GM21515 (cell line): ENCODE measurements at regions not wholly inside any gene's neighbourhood (a gene's known extent, or its start where the extent isn't known, plus 50 kb on each side); places are given as distances from the start of the nearest gene placed in this dataset.

ENCODE experiments used
- ATAC-seq: cut with Tn5 transposase; IDR thresholded peaks from one replicate; pipeline ENCODE4 v1.9.1; 2021; ENCODE audit not compliant: unreplicated experiment

DNA sequence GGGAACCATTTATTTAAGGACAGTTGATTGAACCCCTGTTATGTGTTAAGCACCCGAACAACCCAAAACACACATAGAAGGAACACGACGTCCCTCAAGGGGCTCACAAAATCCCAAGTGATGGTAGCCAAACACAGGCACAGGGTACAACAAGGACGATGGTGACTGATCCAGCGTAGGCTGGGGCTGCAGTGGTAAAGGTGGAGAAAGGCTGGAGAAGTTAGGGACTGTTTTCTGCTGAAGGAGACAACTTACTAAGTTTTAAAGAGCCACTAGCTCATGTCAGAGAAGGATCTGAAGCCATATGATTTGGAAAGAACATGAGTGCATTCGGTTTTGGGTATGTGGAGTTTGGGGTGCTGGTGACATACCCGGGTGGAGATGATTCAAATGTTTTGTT is 229.6 kb upstream of the TNRC6C start:
- no peak for ATAC-seq

DNA sequence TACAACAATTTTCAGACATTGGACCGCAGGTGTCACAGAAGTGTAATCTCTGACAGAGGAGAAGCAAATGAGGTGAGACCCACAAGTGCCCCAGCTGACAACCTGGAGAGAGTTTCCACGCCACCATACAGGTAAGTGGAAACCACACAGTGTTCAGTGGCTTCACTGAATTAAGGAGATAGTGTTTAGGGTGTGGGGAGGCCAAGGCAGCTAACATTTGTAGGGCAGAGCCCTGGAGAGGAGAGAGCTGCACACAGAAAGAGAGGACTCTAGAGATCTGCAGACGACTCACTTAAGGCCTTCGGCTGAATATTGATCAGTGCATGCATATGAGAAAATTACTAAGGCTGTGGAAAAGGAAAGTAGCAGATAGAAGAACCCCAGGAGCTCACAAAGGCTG is 228.9 kb upstream of the TNRC6C start:
- ATAC-seq = no peak

DNA sequence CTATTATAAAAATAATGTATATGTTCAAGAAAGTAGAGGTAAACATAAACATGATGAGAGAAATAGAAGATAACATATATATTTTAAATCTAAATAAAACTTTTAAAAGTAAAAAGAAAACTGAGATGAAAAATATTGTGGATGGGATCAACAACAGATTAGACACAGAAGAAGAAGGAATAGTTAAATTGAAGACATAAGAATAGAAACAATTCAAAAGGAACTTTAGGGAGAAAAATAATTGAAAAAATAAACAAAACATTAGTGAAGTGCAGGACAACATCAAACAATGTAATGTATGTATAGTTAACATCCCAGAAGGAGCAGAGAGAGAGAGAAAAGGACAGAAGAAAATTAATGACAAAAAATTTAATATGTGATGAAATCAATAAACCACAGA is 228.1 kb upstream of the TNRC6C start:
- ATAC-seq = no peak

DNA sequence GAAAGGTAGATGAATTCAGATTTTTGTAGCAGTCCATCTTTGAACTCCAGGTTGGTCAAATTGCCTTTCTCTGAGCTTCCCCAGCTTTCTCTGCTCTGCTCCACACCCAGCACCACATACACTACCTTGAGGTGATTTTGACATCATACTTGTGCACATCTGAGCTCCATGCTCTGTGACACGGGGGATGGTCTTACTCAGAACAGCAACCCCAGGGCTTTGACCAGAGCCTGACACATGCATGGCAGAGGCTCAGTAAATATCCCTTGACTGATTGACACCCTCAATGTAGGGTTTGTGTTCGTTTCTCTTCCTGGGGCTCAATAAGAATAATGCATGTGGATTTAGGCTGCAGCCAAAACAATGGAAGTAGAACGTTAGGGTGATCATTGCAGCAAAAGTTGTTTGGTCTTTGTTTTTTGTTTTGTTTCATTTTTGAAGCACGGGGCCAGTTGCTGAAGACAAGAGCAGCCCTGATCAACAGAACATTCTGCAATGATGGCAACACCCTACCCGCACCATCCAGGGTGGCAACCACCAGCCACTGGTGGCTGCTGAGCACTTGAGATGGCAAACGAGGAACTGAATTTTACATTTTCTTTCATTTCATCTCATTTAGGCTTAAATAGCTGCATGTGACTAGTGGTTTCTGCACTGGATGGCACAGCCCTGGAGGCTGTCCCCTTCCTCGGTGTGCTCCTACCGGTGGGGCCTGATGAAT is 224.8 kb upstream of the TNRC6C start:
- ATAC-seq = no peak

DNA sequence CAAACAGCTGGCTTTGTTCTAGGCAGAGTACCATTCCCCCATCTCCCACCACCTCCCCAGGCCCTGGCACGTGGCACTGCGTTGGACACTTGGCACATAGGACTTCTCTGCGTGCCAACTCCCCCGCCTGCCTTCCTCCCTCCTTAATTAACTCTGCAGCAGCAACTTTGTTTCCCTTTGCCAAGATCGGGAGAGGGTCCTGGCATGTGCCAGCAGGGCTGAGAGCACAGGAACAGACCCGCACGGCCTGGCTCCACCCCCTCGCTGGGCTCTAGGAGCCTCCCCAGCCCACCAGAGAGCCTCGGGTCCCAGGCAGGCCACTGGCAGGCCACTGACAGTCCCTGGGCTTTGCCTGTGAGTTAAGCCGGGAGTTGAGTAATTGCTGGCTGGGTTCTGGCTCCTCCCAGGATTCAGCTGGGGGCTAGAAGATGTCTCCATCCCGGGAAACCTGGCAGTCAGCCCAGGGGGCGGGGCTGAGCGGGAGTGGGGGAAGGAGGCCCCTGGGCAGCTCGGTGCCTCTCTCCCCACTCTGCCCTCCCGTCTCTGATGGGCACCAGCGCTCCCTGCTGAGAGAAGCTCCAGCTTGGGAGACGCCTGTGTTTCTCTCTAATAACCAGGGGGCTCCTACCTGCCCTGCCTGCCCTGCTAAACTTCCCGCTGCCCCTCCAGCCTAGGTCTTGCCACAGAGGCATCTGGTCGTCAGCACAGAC is 224.0 kb upstream of the TNRC6C start:
- ATAC-seq = no peak

DNA sequence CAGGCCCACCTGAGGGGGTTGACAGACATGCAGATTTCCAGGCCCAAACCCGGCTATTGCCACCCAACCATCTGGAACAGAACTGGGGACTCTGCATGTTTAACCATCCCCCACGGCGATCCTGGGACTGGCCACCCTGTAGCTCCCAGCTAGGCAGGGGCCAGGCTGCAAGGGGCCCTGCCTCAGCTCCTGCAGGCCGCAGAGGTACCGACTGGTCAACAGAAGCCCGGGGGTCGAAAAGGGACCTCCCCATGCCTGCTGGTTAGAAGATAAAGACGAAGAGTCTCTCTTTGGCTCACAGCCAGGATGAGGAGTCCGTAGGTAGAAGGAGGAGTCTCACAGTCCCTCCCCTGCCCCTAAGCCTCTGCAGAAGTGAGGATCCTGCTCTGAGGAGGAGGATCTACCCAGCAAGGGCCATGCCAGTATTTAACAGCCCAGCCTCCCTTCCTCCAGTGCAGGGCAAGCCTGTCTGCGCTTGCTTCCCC is 223.4 kb upstream of the TNRC6C start:
- ATAC-seq = no peak

DNA sequence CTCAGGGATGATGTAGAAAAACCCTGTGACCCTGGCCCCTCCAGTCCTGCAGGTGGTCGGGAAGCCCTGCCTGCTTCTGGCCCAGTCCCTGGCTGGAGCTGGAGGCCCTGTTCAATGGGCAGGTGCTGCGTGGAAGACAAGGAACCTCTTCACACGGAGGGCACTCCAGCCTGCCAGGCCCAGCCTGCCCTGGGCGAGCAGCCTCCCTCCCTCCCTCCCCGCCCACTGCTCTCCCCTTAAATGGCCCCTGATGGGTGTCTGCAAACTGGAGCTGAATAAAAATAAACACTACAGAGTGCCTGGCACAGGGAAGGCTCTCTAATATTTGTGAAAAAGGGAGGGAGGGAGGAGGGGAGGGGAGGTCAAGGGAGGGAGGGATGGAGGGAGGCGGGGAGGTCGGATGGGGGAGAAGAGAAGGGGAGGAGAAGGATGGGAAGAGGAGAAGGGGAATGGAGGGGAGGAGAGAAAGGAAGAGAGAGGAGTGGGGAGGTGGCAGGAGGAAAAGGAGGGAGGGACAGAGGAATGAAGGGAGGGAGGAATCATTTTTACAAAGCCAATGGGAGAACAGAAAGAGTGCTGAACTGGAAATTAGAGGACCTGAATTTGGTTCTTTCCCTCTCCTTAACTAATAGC is 222.8 kb upstream of the TNRC6C start:
- no peak for ATAC-seq

DNA sequence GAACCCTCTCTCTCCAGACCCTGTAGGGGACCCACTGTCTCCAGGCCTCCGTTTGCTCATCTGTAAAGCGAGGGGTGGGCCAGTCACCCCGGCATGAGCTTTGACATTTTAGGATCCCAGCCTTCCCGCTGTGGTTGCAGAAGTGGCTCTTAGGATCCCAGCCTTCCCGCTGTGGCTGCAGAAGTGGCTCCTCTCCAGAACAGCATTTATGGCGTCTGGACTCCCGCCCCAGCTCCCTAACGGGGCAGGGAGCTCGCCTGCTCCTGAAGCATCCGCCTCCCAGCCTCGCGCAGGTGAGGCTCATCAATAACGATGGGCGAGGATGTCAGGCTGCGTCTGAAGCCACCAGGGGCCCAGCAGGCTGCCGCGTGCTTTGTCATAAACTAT is 222.3 kb upstream of the TNRC6C start:
- ATAC-seq = no peak

DNA sequence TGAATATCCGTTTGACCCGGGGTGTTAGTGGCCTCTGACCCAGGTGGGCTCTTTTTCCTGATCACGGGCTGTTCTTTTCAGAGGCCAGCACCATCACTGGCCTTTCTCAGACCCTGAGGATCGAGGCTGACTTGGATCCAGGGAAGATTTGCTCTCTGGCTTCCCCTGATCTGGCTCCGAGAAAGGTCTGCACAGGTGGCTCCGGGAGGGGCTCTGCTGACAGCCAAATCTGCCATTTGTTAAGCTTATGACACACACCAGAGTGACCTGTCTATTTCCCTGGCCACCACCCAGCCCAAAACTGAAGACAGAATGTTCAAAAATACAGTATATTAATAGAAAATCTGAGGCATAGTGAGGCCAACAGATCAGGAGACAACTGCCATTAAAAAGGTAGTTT is 221.8 kb upstream of the TNRC6C start:
- ATAC-seq = no peak

DNA sequence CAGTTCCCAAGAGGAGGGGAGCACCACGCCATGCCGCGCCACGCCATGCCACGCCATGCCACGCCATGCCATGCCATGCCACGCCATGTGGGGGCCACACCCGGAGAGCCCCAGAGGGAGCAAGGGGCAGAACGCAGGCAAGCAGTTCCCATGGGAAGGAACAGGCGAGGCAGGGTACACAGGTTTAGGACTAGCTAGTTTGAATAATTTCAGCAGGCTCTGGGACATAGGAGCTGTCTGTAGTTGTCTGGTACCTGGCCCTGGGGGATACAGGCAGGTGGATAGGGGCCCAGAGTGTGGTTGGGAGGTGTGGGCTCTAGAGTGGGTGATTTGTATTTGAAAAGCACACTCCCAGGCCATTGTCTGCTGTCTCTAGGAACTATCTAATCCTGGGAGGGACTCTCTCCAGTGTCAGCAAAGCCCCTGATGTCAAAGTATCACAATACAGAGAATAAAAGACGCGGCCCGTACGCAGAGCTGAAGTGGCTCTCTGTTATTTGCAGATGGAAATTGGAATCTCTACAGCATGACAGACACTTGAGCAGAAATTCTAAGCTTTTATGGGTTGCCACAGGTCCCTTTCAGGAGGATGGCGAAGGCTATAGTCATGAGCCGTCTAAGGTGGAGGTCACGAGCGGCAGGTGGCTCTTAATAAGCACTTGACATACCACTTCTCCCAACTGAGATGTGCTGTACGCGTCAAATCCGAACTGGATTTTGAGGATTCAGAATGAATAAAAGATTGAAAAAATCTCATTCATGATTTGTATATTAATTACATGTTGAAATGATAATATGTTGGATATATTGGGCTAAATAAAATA is 220.8 kb upstream of the TNRC6C start:
- ATAC-seq = no peak

DNA sequence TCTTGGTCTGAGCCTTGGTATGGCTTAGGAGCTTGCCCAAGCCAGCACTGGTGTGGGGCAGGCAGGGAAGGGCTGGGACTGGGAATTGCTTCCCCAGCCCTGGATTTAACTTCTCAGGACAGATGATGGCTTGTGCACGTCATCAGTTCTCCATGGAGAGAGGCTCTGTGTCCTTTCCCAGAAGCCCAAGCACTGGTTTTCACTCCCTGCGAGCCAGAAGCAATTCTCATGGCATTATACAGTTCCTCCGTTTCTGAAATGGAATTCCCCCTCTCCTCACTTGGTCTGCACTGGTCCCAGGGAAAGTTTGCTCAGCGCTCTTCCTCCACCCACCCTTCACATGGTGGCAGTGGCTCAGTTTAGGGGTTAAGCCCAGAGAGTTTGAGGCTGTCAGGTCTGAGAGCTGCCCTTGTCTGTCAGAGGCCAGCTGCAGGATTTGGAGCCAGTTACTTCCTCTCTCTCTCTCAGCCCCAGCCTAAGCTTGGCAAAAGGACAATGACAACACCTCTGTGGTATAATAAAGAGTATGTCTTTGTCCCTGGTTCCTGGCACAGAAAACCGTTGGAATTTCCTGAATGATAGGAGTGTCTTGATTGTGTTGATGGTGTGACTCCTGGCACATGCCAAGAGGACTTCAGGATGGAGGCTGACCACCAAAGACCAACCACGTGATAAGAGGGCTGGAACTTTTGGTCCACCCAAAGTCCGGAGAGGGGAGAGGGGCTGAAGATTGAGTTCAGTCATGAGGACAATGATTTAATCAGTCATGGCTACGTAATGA is 219.6 kb upstream of the TNRC6C start:
- ATAC-seq = no peak

DNA sequence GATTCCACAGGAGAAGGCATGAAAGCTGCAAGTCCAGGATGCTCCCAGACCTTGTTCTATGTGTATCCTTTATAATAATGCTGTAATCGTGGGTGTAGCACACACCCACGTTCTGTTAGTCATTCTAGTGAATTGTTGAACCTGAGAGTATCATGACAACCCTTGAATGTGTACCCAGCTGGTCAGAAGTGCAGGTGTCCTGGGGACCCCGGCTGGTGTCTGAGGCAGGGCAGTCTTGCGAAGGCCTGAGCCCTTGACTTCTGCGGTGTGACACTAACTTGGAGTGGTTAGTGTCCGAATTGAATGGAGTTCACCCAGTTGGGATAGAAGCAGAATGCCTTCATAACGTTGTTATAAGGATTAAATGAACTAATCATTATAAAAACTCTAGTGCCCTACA is 218.0 kb upstream of the TNRC6C start:
- ATAC-seq = no peak

DNA sequence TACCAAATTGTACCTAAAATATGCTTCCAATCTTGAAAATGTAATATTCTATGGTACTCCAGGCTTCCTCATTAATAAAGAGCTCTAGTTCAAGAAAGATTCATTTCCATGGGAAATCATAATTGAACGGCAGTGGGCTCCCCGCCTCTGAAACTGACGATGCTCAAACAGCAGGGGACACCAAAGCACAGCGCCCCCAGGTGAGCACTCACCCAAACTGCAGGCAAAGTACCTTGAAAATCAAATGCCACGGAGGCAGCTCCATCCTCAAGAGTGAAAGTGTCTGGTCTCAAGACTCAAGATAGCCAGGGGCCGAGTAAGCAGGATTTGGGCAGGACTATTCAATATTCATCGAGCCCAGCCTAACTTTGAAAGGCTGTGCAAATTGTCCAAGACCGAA is 217.4 kb upstream of the TNRC6C start:
- no peak for ATAC-seq

DNA sequence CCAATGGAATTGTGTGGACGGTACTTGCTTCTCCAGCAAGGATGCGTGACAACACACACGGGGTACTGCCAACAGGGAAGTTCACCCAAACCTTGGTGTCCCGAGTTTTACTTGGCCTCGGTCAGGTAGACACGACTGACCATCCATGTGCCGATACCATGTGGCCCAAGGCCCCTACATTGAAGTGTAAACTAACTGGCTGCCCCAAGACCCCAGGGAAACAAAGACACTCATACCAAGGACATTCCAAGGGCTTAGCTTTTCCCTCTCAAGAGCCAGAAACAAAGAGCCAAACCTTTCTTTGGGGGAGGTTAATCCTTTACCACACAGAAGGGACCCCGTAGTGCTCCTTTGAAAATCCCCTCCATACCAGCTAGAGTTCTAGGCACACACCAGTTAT is 215.9 kb upstream of the TNRC6C start:
- ATAC-seq = no peak

DNA sequence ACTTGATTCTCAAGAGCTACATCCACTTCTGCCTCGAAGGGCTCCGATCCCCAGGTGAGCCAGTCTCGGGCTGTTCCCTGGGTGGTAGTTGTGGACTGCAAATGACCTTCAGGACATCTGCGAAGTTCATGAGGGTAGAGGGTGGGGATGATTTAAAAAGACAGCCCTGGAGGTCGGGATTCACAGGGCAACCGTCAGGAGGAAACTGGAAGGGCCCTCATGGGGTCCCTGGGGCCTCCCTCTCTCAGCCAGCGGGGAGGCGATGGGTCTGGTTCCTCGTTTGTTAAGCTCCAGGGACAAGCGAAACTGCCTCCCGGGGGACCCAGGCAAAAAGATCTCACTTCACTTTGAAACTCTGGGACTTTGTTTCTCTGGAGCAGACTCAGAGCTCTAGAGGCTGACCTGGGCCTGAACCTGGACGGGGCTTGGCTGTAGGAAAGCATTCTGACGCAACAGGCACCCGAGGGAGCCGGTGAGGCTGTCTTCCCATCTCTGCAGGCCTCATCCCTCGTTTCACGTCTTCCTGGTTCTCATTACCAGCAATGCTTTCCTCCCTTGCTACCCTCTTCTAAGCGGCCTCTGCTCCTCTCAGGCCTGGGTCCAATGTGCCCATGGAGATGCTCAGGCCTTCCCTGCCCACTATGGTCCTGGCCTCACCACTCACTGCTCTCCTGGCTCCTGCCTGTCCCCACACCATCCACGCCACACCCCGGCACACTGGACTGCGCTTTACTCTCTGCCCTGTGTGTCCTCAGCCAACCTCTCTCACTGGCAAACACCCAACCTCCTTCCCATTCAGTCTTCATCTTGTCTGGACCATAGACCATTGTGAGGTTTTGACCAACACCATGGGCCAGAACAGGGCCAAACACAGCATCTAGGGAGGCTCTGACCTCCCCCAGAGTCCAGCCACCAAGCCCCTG is 214.2 kb upstream of the TNRC6C start:
- ATAC-seq = no peak

DNA sequence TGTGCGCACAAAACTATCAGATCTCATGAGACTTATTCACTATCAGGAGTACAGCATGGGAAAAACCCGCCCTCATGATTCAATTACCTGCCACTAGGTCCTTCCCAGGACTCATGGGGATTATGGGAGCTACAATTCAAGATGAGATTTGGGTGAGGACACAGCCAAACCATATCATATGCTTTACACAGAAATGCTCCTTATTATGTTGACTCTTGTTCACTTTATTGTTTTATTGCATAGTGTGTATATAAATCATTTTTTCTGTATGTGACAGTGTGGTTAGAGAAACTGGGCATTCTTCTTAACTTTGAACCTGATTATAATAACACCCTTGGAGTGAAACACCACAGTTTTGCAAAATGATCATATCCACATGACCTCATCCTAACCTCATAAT is 212.8 kb upstream of the TNRC6C start:
- ATAC-seq = no peak

DNA sequence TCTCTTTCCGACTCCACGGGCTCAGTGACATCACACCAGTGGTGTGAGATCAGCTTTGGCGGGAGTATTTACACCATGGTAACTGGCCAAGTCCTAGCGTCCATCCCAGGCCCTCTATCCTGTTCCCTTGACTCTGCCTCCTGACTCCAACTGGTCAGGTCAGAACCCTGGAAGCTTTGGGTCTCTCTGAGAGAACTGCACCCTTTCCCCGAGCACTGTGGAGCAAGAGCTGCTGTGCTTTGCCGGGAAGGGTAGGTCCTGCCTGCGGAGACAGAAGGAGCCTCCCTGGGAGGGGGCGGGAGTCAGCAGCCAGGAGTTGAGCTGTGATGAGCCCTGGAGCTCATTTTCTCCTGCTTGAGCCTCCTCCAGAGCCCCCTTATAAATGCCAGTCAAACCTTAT is 212.1 kb upstream of the TNRC6C start:
- ATAC-seq = no peak

DNA sequence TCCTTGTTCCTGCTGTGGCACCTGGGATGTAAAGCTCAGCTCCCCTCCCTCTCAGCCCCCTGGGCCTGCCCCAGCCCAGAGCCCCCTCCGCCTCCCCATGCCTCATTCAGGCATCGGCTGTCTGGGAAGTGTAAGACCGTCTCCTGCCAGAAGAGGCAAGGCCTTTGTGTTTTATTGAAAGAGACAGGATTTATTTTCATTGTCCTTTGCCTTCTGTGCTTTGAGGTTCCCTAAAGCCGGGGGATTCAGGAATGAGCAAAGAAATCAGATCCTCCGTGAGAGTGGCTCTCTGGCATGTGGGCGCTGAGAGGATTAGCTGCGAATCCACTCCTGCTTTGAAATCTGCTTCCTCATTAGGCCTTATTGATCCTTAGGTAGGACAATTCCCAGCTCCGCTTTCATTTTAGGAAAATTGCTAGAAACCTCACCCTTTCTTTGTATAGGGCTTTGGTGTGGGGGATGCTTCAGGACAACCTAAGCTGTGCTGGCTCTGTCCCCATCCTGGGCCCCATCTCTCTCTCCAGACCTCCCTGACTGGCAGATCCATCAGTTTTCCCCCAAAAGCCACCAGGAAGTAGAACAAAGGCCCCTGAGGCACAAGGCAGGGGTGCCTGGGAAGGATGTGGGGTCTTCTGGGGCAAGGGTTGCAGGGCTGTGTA is 211.5 kb upstream of the TNRC6C start:
- ATAC-seq = no peak

DNA sequence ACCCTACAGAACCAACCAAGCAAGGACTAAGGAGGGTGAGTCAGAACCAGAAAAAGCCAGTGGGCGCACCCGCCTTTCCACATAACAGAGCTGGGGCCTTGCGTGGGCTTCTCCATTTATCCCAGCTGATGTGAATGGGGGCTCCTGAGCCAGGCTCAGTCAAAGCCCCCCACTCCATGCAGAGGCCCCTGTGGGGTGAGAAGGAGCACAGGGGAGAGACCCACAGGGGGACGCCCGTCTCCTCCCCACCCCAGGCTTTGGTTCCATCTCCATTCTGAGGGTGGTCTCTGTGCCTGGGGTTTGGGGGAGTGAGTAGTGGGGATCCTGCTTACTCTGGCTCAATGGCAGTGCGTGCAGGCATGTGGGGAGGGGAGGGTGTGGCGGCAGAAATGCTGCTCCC is 210.1 kb upstream of the TNRC6C start:
- ATAC-seq = no peak
